Forelimb muscle (tissue), 1 donor: ENCODE measurements at regions not wholly inside any gene's neighbourhood (a gene's known extent, or its start where the extent isn't known, plus 50 kb on each side); places are given as distances from the start of the nearest gene placed in this dataset.

Experiments used
- DNase-seq: peaks from one replicate; pipeline ENCODE4 v3.0.0-alpha.2; 2013; ENCODE audit warnings: low read depth

- DNase-seq: no peak
Measured at GRCh38 chr5:72619677-72620076, 112.5 kb upstream of the ZNF366 start.

- DNase-seq: no peak
Measured at GRCh38 chr5:72619251-72619650, 112.0 kb upstream of the ZNF366 start.

DNA sequence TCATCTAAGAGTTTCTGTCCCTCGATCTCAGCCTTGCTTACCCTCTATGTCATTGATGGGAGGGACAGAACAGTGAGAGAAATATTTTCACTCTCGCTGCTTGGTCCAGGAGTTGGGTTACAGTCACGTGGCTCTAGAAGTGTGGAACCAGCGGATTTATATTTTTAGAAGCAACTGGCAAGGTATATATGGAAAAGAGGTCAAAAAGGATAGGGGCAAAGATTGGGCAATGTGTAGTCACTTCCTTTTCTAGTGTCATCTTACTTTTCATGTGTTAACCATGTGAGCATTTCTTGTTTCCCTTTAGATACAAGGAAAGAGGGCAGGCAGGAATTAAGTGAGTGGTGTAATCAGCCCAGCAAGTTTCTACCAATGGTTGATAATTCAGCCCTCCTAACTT, 111.5 kb upstream of the ZNF366 start:
- DNase-seq: no peak

DNA sequence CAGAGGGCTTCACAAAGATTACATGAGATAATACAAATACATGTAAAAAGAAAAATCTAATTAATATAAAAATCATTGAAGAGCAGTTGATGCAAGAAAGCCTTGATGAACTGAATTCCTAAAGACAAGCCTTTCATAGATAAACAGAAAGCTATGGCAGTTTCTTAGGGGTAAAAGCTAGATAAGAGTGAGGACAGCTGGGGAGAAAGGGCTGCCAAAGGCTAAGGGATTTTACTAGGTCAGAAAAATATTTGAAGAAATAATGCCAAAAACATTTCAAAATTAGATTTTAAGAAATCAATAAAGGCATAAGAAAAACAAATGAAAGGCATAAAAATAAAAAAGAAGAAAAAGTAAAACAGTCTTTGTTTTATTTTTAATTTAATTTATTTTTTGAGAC, 107.9 kb upstream of the ZNF366 start:
- no peak for DNase-seq

- no peak for DNase-seq
Measured at GRCh38 chr5:72613515-72613914, 106.3 kb upstream of the ZNF366 start.

GRCh38 chr5:72612810-72613209, 105.6 kb upstream of the ZNF366 start:
- DNase-seq: no peak

GRCh38 chr5:72611118-72611730, 104.0 kb upstream of the ZNF366 start:
- DNase-seq: no peak

GRCh38 chr5:72608926-72609325, 101.7 kb upstream of the ZNF366 start:
- DNase-seq: no peak

GRCh38 chr5:72608297-72608696, 101.1 kb upstream of the ZNF366 start:
- DNase-seq: peak; percentile 79

GRCh38 chr5:72607381-72607780, 100.2 kb upstream of the ZNF366 start:
- DNase-seq: no peak

DNA sequence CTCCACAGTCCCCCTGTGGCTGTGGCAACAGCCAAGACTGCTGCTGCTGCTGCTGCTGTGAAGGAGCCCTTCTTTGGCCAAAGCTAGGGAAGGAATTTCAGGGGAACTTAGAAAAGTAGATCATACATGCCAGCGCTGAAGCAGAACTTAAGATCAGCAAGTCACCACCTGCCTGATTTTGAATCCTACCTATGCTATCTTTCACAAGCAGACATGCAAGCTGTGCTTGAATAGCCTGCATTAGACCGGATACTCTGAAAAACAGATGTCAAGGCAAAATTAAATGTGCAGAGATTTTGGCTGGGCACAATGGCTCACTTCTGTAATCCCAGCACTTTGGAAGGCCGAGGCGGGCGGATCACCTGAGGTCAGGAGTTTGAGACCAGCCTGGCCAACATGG, 99.3 kb upstream of the ZNF366 start:
- no peak for DNase-seq

DNA sequence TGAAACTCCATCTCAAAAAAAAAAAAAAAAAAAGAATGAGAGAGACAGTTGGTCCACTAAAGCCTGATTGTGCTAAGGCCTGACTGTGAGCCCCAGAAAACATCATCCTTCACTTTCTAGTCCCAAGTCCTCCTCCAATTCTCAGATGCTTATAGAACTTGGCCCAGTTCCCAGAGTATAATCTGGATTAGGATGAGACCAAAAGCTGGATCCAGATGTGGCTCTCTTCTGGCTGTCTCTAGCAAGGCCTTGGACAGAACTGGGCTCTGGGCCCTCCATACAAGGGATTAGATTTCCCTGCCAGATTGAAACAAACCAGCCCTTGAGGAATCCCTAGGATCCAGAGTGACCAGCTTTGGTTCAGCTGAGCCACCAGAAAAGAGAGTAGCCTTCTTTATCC, 98.4 kb upstream of the ZNF366 start:
- DNase-seq: peak; percentile 43

- DNase-seq: peak; percentile 29
Measured at GRCh38 chr5:72604798-72605154, 97.6 kb upstream of the ZNF366 start.

DNA sequence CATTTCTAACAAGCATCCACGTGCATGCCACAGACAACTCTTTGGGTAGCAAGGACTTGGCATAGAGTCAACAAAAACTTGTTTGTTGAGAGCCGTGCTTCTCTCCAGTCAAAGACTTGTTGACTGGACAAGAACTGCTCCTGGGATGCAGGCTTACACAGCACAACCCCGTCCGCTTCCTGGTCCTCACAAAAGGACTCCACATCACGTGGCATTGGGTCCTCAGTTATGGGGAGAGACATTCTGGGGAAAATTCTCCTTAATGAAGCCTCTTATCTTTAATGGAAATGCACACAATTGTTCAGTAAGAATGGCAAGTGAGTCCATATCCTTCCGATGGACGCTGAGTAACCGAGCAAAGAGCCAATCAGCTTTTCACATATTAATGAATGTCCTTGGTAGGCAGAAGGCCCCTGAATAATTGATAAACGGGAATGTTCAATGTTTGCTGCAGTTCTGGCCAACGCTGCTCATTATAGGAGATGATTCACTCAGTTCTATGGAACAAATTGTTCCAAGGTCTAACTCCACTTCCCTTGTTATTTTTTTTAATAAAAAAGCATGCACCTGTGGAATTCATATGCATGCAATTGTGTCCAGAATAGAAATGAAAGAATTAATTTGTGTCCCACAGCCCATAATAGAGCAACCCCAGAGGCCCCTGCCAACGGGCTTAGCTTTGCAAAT, 97.0 kb upstream of the ZNF366 start:
- no peak for DNase-seq

DNA sequence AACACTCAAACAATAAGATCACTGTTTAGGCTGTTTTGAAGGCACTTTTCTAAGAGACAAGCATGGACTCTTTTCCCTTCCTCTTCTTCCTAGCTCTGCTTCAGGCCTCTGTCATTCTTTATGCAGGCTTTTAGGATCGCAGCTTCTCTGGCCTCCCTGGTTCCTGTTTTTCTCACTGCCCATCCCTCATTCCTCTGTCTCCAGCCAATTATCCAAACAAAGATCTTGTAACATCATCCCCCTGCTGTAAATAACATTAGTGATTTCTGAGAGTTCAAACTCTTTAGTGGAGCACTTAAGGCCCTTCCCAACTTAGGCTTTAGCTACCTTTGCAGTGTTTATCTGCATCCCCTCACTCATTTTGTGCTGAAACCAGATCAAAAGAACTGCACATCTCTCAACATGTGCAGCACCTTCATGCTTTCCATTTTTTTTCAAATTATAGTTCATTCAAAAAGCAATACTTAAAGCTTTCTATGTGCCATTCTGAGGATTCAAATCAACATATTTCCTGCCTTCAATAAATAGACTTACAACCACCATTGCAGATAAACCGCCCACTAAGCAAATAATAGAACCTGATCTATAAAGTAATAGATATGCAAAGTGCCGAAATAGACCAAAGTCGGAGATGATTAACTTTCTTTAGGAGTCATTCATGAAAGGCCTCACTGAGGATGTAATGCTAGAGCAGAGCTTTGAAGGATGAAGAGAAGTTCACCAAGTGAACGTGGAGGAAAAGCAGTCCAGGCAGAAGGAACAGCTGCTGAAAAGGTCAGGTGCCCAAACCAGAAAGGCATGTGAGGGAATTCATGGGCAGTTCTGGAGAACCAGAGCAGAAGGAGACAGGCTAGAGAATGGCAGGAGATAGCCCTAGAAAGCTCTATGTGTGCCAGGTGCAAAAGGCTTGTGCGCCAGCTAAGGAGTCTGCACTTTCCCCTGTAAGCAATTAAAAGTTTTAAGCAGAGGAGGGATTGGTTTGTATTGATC, 95.8 kb upstream of the ZNF366 start:
- DNase-seq: no peak

GRCh38 chr5:72601861-72602260, 94.7 kb upstream of the ZNF366 start:
- no peak for DNase-seq

- DNase-seq: no peak
Measured at GRCh38 chr5:72600391-72600981, 93.3 kb upstream of the ZNF366 start.

DNA sequence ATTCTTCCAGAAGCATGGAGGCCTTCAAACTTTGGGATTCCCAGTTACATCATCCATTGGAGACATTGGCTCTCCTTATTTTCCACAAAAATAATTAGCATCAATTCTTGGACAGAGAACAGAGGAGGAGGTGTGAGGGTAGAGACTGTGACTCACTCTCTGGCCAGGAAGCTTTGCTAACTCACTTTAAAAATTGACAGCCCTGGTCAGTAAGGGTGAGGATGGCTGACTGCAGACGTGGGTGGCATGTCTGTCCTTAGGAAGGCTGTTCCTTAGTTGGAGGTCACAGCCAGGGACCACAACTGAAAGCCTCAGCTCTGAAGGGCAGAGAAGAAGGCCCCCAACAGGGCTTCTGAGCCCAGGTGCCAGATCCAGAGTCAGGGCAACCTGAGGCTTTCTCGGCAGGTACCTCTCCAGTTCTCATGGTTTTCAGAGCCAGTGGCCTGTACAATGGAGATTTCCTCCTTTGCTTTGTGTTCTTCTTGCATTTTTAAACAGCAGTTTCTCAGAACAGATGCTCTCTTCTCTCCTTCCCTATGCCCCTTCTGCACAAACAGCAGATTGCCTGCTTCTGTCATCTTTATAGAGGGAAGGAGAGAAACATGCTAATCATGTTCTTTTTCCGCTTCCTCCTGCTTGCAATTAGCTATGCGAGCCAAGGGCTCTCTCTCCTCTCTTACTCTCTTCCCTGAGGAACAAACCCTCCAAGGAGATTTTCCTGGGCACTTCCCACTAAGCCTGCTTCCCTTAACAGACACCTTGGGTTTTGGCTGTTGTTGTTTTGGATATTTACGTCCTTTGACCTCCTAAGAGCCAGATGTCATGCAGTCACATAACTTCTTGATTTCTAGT, 92.5 kb upstream of the ZNF366 start:
- DNase-seq: no peak

DNA sequence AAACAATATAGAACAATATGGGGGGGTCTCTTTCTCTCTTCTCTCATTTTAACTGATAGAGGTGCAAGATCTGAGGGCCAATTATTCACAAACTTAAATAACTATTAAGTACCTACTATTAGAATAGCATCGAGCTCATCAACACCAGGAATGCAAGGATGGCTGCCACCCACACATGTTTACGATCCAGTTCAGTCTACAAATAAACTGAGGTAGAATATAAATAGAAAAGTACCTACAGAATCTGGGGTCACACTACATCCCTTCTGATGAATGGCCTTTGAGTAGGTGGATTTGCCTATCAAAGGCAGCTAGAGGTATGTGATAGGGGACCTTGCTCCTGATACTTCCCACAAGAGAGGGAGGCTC, 91.8 kb upstream of the ZNF366 start:
- no peak for DNase-seq

GRCh38 chr5:72598401-72599064, 91.3 kb upstream of the ZNF366 start:
- no peak for DNase-seq

DNA sequence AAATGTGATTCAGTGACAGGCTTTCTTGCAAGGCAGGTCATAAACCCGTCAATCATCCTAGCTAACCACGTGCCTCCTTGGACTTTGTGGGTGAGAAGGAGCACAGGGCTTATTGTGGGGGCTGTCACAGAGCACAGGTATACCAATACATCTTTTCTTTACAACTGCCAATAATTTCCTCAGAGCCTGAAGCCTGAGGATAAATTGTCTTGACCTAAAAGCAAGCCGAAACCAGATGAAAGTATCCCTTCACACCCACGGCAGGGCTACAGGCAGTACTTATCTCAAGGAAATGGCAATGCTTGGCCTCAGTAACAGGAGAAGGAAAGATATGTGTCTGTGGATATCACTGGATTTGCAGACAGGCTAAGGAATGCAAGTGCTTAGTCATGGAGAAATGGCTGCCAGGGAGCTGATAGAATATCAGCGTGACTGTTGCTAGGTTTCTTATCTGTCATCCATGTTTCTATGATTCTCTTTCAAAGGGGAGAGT, 90.3 kb upstream of the ZNF366 start:
- DNase-seq: no peak
